ENCODE measurements at regions not wholly inside any gene's neighbourhood (a gene's known extent, or its start where the extent isn't known, plus 50 kb on each side); places are given as distances from the start of the nearest gene placed in this dataset.

DNA sequence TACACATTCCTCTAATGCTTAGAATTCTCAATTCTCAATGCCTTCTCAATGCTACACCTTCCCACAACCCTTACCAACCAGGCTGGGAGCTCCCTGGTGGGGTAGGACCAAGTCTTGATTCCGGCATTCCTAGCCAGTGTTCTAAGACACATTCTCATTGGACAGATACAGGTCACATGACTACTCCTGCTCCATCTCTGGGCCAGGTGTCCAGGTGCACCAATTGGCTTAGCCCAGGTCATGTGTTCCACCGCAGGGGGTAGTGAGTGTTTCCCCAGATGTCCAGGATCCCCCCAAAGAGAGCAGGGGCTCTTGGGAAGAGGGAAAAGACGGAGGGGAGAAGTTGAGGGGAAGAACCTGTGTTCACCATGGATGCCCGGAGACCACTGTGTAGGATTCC is 58.7 kb upstream of the MLN start:
- DNase-seq = no peak

DNA sequence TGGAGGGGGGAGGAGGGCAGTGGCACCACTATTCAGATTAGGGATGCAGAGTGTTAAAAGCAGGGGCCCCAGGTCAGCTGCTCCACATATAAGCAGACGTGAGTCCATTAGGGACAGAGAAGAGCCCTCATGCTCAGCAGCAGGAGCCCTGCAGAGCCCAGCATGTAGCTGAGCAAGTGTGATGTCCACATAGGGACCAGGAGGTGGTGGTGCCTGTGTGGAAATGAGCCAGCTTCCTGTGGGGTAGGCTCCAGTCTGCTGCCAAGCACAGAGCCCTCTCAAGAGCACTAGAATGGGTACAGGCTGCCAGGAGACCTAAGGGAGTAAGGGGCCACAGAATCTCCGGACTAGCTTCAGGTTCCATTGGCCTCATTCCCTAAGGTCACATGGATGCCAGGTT is 57.9 kb upstream of the MLN start:
- DNase-seq = peak; percentile 24

DNA sequence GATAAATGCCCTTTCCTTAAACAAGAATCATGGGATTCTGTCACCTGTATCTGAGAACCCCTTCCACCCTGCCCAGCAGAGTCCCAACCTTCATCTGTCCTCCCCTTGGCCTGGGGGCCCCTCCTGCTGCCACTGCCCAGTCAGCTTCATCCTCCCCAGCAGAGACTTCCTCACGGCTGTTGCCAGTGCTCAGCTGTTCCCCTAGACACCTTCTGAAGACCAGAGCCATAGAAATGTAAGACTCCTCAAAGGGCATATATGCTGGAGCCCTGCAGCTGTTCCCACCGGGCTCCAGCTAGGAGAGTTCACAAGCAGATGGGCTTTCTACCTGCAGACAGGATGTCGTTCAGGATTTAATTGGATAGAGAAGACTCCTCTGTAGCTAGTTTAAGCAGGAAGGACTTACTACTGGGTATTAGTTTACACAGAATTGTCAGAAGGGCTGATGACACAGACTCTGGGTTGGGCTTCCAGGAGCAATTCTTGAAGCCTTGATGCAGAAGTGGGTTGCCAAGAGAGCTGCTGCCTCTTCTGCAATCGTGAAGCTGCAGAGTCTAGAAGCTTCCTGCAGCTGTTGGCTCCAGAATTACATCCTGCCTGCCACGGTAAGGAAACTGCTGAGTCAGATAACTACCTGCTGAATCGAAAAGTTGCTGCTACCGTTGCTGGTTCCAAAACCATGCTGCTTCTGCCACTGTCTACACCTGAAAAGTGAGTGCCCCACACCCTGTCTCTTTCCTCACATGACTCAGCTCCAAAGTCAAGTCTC is 57.1 kb upstream of the MLN start:
- peak; percentile 82 for DNase-seq

DNA sequence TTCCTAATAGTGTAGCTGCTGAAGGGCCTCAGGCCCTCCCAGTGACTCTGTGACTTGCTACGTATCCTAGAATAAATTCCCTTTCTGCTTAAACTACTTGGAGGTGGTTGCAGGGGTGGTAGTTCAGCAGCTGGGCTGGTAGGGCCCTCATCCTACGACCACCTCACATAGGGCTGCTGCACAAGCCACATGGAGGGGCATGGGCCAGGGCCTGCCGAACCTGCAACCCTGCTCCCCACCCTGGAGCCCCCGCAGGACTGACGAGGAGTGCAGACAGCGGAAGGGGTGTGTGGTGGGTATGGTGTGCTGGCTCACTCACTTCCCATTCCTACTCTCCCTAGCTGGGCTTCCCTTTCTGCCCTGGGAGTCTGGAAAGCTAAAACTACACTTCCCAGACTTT is 56.2 kb upstream of the MLN start:
- DNase-seq = no peak

DNA sequence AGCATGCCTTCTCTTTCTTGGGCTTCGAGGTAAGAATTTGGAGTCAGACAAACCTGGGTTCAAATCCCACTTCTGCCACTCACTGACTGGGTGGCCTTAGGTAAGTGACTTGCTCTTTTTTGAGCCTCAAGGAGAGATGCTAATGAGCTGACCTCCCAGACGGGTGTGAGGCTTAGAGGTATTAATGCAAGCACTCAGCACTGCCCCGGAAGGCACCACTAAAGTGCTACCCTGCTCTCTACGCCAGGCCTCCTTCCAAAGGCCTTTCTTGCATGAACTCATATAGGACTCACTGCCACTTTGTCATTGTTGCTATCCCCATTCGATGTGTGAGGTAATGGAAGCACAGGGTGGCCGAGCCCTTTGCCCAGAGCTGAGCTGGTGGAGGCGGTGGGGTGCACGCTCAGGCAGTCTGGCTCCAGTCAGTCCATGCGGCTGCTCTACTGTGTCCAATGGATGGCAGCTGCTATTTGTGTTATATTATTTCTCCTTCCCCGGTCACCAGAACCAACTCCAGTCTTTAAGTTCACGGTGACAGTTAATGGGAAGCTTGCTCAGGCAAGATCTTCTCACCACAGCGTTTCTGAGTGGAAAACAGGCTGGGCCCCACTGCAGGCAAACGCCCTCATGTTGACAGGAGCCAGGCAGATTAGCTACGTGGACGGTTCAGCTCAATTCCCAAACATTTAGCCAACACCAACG is 55.2 kb upstream of the MLN start:
- no peak for DNase-seq

DNA sequence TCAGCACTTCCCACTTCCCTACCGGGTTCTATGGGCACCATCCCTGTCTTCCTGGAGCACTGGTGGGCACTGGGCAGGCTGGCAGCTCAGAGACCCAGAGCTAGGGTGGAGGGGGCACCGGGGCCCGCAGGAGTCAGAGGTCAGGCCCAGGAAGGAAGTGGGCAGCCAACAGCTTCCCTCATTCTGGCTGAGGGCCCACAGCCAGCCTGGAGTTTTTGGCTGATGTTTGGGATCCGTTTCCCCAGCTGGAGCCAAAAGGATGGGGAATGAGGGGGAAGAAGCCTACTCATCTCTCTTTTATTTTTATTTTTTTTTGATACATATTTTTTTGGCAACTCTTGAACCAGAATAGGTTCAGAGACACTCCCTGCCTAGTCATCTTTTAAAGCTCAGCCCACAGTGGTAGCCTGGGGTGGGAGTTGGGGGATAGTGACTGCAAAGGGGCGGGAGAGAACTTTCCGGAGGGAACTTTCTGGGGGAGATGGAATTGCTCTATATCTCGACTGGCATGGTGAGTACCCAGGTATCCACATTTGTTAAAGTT is 54.2 kb upstream of the MLN start:
- no peak for DNase-seq

DNA sequence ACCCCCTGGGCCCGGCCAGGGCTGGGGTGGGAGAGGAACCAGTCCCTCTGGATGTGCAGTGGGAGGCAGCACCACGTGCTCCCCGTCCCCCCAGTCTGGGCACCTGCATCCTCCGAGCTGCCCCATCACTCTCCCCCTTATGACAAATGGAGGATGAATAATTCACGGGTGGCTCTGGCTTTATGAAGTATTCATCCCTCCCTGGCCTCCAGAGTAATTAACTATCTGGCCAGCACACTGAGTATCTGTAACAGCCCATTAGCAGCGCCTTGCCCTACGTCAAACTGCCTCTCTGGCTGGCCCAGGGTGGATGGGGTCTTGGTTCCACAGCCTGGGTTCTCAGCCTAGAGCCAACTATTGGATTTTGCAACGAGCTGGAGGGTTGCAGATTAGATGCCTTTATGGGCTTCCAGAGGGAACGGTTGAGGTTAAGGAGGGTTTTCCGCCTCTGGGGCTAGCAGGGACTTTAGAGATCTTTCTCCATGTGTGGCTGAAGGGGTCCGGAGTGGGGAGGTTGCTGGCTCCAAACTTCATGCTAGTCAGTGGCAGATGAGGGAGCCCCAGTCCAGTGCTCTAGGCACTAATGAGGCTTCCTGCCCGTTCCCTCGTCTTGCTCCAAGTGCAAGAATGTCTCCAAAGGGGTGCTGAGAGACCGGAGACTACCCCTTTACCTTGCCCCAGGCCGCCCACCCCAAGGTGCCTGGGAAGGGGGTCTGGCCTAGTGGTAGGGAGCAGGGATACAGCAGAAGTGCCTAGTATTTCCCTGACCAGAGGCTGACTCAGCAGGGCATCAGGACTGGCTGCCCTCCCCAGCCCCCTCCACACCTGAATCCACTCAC is 53.5 kb upstream of the MLN start:
- DNase-seq = no peak

DNA sequence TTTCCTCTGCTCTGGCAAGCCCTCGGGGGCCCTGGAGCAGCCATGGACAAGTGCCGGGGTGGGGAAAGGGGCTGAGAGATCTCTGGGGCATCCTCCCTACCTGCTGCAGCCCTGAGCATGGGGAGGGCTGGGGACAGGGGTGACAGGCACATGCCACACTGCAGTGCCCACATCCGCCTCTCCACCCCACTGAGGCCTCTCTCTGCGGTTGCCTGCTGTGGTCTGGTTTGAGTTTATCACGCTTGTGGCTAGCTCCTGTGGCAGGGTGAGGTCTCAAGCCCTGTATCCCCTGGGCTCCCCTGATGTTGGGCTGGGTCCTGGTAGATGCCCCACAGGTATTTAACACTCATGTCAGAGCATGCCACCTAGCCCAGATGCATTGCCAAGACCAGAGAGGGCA is 52.9 kb upstream of the MLN start:
- no peak for DNase-seq

DNA sequence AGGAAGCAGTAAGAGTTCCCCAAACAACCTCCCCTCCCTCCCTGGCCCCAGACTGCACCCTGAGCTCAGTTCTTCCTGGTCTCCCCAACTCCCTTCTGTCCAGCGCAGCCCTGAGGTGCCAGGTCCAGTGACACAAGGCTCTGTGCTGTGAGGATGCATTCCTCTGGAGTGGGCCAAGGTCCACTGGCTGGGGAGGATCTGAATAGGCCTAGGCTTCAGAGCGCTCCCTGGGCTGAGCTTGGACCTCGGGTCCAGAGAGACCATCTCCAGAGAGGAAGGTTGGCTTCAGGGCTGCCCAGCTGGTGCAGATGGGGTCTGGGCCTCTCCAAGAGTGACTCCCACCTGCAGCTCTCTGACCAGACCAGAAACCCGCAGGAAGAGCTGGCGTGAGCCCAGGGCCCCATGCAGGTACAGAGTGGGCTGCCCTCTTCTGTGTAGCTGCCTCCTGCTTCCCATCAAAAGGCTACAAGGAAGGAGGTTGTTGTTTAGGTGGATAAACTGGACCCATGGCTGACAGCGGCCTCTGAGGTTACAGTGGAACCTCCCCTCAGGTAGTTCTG is 52.3 kb upstream of the MLN start:
- DNase-seq = no peak

DNA sequence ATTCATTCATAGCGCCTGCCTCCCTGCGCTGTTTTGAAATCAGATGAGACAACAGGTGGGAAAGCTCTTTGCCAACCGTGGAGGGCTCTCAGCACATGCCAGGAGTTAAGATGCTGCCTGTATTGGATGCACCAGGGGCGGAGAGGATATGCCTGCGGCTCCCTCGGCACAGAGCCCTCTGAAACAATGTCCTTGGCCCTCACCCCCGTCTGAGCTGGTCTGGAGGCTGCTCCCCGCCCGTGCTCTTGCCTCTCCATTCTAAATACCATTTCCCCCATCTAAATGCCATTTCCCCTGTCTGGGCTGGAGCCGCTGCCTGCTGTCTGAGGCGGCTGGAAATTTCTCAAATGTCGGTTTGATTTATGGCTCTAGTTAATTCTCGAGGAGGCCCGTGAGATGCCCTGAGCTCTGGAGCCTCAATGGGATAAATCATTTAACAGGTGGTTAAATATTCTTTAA is 50.8 kb upstream of the MLN start:
- peak; percentile 94 for DNase-seq

DNA sequence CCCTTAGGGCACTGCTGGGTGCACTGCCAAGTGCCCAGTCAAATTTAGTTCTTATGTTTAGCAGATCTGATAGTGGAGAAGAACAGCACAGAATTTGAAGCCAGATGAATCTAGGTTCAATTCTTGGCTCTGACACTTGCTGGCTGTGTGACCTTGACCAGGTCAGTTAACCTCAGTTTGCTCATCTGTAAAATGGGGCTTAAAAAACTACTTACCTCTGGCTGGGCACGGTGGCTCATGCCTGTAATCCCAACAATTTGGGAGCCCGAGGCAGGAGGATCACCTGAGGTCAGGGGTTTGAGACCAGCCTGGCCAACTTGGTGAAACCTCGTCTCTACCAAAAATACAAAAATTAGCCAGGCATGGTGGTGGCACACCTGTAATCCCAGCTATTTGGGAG is 49.9 kb upstream of the MLN start:
- DNase-seq = no peak

Measured in DMS79 treated with DMSO at 0.1 percent for 48 hours (cell line).